ENCODE measurements at regions not wholly inside any gene's neighbourhood (a gene's known extent, or its start where the extent isn't known, plus 50 kb on each side); places are given as distances from the start of the nearest gene placed in this dataset.
"Not testable (repeated sequence)": the region's sequence is repeated elsewhere in the genome, so short reads cannot be mapped to it uniquely, and the experiment has no call there.

- H3K4me3 Mint-ChIP-seq: no peak overlapping the region
- DNase-seq: peak; percentile 6 to 9
- H3K4me1 Mint-ChIP-seq (ENCODE audit: low read depth): no peaks in the 10 kb centered on the region
Observed at GRCh38 chr1:30106125-30106524, 617.3 kb downstream of the MATN1 start.

GRCh38 chr1:30104551-30104950 lies 618.8 kb downstream of the MATN1 start:
- H3K9me3 Mint-ChIP-seq: no peaks in the 10 kb centered on the region
- H3K27ac Mint-ChIP-seq: no peak overlapping the region
- H3K36me3 Mint-ChIP-seq (ENCODE audit: insufficient read depth in 2 of 2): no peaks in the 10 kb centered on the region
- ATAC-seq (replicated peaks in 1 of 2) (no peak), DNase-seq (no peak)
- no peak overlapping the region for H3K4me3 Mint-ChIP-seq
- H3K27me3 Mint-ChIP-seq (ENCODE audit: low read depth): peaks cover 17% of the 10 kb centered on the region
- no peaks in the 10 kb centered on the region for H3K4me1 Mint-ChIP-seq (ENCODE audit: low read depth)

More at GRCh38 chr1:30106125-30106524, 617.3 kb downstream of the MATN1 start:
- ATAC-seq (replicated peaks in 1 of 2): peak in 1 of 2 donors; percentile 33
- no peaks in the 10 kb centered on the region for H3K9me3 Mint-ChIP-seq
- H3K27ac Mint-ChIP-seq: no peak overlapping the region
- peaks cover 24% of the 10 kb centered on the region for H3K27me3 Mint-ChIP-seq (ENCODE audit: low read depth)
- no peaks in the 10 kb centered on the region for H3K36me3 Mint-ChIP-seq (ENCODE audit: insufficient read depth in 2 of 2)

GRCh38 chr1:30103708-30104411 lies 619.5 kb downstream of the MATN1 start:
- Mint-ChIP-seq H3K27ac (no peak overlapping the region), H3K27me3 (ENCODE audit: low read depth) (peaks cover 13% of the 10 kb centered on the region), H3K9me3 (no peaks in the 10 kb centered on the region), H3K4me1 (ENCODE audit: low read depth) (no peaks in the 10 kb centered on the region), H3K4me3 (no peak overlapping the region), H3K36me3 (ENCODE audit: insufficient read depth in 2 of 2) (no peaks in the 10 kb centered on the region)
- no peak for ATAC-seq (replicated peaks in 1 of 2)
- no peak for DNase-seq

- DNase-seq (no peak), ATAC-seq (replicated peaks in 1 of 2) (no peak)
- Mint-ChIP-seq H3K4me1 (ENCODE audit: low read depth) (no peaks in the 10 kb centered on the region), H3K36me3 (ENCODE audit: insufficient read depth in 2 of 2) (no peaks in the 10 kb centered on the region), H3K27ac (no peak overlapping the region), H3K27me3 (ENCODE audit: low read depth) (peaks cover 3% of the 10 kb centered on the region), H3K4me3 (no peak overlapping the region), H3K9me3 (no peaks in the 10 kb centered on the region)
Observed at GRCh38 chr1:30102605-30103004, 620.8 kb downstream of the MATN1 start.

GRCh38 chr1:30101487-30102227 lies 621.7 kb downstream of the MATN1 start:
- ATAC-seq (replicated peaks in 1 of 2) (no peak), DNase-seq (no peak)
- Mint-ChIP-seq H3K4me1 (ENCODE audit: low read depth) (no peaks in the 10 kb centered on the region), H3K9me3 (no peaks in the 10 kb centered on the region), H3K27me3 (ENCODE audit: low read depth) (no peaks in the 10 kb centered on the region), H3K27ac (no peak overlapping the region), H3K4me3 (no peak overlapping the region), H3K36me3 (ENCODE audit: insufficient read depth in 2 of 2) (no peaks in the 10 kb centered on the region)

- H3K9me3 Mint-ChIP-seq: no peaks in the 10 kb centered on the region
Observed at GRCh38 chr1:30101016-30101415, 622.4 kb downstream of the MATN1 start.

GRCh38 chr1:30100524-30100862 lies 622.9 kb downstream of the MATN1 start:
- Mint-ChIP-seq H3K4me3 (no peak overlapping the region), H3K27me3 (ENCODE audit: low read depth) (no peaks in the 10 kb centered on the region), H3K9me3 (no peaks in the 10 kb centered on the region), H3K36me3 (ENCODE audit: insufficient read depth in 2 of 2) (no peaks in the 10 kb centered on the region), H3K27ac (no peak overlapping the region), H3K4me1 (ENCODE audit: low read depth) (no peaks in the 10 kb centered on the region)
- ATAC-seq (replicated peaks in 1 of 2) (no peak), DNase-seq (no peak)

More at GRCh38 chr1:30101016-30101415, 622.4 kb downstream of the MATN1 start:
- no peaks in the 10 kb centered on the region for H3K36me3 Mint-ChIP-seq (ENCODE audit: insufficient read depth in 2 of 2)
- no peak overlapping the region for H3K27ac Mint-ChIP-seq
- ATAC-seq (replicated peaks in 1 of 2) (no peak), DNase-seq (no peak)
- no peak overlapping the region for H3K4me3 Mint-ChIP-seq
- H3K4me1 Mint-ChIP-seq (ENCODE audit: low read depth): no peaks in the 10 kb centered on the region
- no peaks in the 10 kb centered on the region for H3K27me3 Mint-ChIP-seq (ENCODE audit: low read depth)

- ATAC-seq (replicated peaks in 1 of 2) (no peak), DNase-seq (no peak)
- H3K4me1 Mint-ChIP-seq (ENCODE audit: low read depth): no peaks in the 10 kb centered on the region
- no peak overlapping the region for H3K4me3 Mint-ChIP-seq
- no peaks in the 10 kb centered on the region for H3K9me3 Mint-ChIP-seq
- H3K36me3 Mint-ChIP-seq (ENCODE audit: insufficient read depth in 2 of 2): no peaks in the 10 kb centered on the region
- no peaks in the 10 kb centered on the region for H3K27me3 Mint-ChIP-seq (ENCODE audit: low read depth)
- no peak overlapping the region for H3K27ac Mint-ChIP-seq
Observed at GRCh38 chr1:30099587-30100523, 623.5 kb downstream of the MATN1 start.

- not testable (repeated sequence) for H3K9me3 Mint-ChIP-seq; H3K4me1 Mint-ChIP-seq (ENCODE audit: low read depth); H3K36me3 Mint-ChIP-seq (ENCODE audit: insufficient read depth in 2 of 2); DNase-seq; H3K27me3 Mint-ChIP-seq (ENCODE audit: low read depth); ATAC-seq (replicated peaks in 1 of 2); H3K4me3 Mint-ChIP-seq; H3K27ac Mint-ChIP-seq
Observed at GRCh38 chr1:30097851-30098250, 625.5 kb downstream of the MATN1 start.

GRCh38 chr1:30095451-30096025 lies 627.8 kb downstream of the MATN1 start:
- H3K9me3 Mint-ChIP-seq: peaks cover 15 to 22% of the 10 kb centered on the region in 2 donors
- no peak overlapping the region for H3K4me3 Mint-ChIP-seq
- ATAC-seq (replicated peaks in 1 of 2): no peak
- no peaks in the 10 kb centered on the region for H3K27me3 Mint-ChIP-seq (ENCODE audit: low read depth)
- no peak overlapping the region for H3K27ac Mint-ChIP-seq
- H3K36me3 Mint-ChIP-seq (ENCODE audit: insufficient read depth in 2 of 2): peaks cover 8 to 11% of the 10 kb centered on the region in 2 donors
- H3K4me1 Mint-ChIP-seq (ENCODE audit: low read depth): no peaks in the 10 kb centered on the region
- no peak for DNase-seq

GRCh38 chr1:30095051-30095450 lies 628.3 kb downstream of the MATN1 start:
- Mint-ChIP-seq H3K9me3 (peaks cover 15 to 22% of the 10 kb centered on the region in 2 donors), H3K36me3 (ENCODE audit: insufficient read depth in 2 of 2) (peaks cover 8 to 11% of the 10 kb centered on the region in 2 donors), H3K27me3 (ENCODE audit: low read depth) (peaks cover 1% of the 10 kb centered on the region), H3K4me1 (ENCODE audit: low read depth) (no peaks in the 10 kb centered on the region), H3K27ac (no peak overlapping the region), H3K4me3 (no peak overlapping the region)
- no peak for ATAC-seq (replicated peaks in 1 of 2)
- no peak for DNase-seq

GRCh38 chr1:30092051-30092858 lies 631.1 kb downstream of the MATN1 start:
- Mint-ChIP-seq H3K27me3 (ENCODE audit: low read depth) (peaks cover 23% of the 10 kb centered on the region), H3K4me1 (ENCODE audit: low read depth) (no peaks in the 10 kb centered on the region), H3K36me3 (ENCODE audit: insufficient read depth in 2 of 2) (peaks cover 8 to 11% of the 10 kb centered on the region in 2 donors), H3K27ac (no peak overlapping the region), H3K9me3 (peaks cover 15 to 22% of the 10 kb centered on the region in 2 donors), H3K4me3 (no peak overlapping the region)
- no peak for ATAC-seq (replicated peaks in 1 of 2)
- no peak for DNase-seq

Data from activated T-cell treated with anti-CD3 and anti-CD28 coated beads, Interleukin-2, amount 50 U/mL, for 72 hours (primary cell).